ENCODE measurements at regions not wholly inside any gene's neighbourhood (a gene's known extent, or its start where the extent isn't known, plus 50 kb on each side); places are given as distances from the start of the nearest gene placed in this dataset.
"Not testable (repeated sequence)": the region's sequence is repeated elsewhere in the genome, so short reads cannot be mapped to it uniquely, and the experiment has no call there.

GRCh38 chr13:108070925-108071324, 144.4 kb downstream of the LIG4 start:
- DNase-seq (no peak), ATAC-seq (no peak)
- H3K4me3 Mint-ChIP-seq, result no peak overlapping the region
- CTCF ChIA-PET, result no interaction called here
- no peaks in the 10 kb centered on the region for H3K36me3 Mint-ChIP-seq (ENCODE audit: low read depth)
- H3K27me3 Mint-ChIP-seq (ENCODE audit: low read depth), result no peaks in the 10 kb centered on the region
- no peaks in the 10 kb centered on the region for H3K4me1 Mint-ChIP-seq (ENCODE audit: low read depth)
- H3K9me3 Mint-ChIP-seq (ENCODE audit: insufficient read depth), result peaks cover 6% of the 10 kb centered on the region
- POLR2A ChIA-PET, result no interaction called here
- no peak overlapping the region for H3K27ac Mint-ChIP-seq

- ChIA-PET POLR2A (no interaction called here), CTCF (no interaction called here)
- H3K4me3 Mint-ChIP-seq, result no peak overlapping the region
- ATAC-seq (no peak), DNase-seq (no peak)
- peaks cover 6% of the 10 kb centered on the region for H3K9me3 Mint-ChIP-seq (ENCODE audit: insufficient read depth)
- H3K27ac Mint-ChIP-seq, result no peak overlapping the region
- H3K4me1 Mint-ChIP-seq (ENCODE audit: low read depth), result no peaks in the 10 kb centered on the region
- no peaks in the 10 kb centered on the region for H3K27me3 Mint-ChIP-seq (ENCODE audit: low read depth)
- no peaks in the 10 kb centered on the region for H3K36me3 Mint-ChIP-seq (ENCODE audit: low read depth)
These were observed 144.8 kb downstream of the LIG4 start for GRCh38 chr13:108070491-108070890.

GRCh38 chr13:108069521-108070210, 145.7 kb downstream of the LIG4 start:
- Mint-ChIP-seq H3K27ac (no peak overlapping the region), H3K4me3 (no peak overlapping the region)
- CTCF ChIA-PET, result no interaction called here

GRCh38 chr13:108064372-108064771, 151.0 kb downstream of the LIG4 start:
- H3K27me3 Mint-ChIP-seq (ENCODE audit: low read depth); ATAC-seq; POLR2A ChIA-PET; CTCF ChIA-PET; H3K27ac Mint-ChIP-seq; H3K4me1 Mint-ChIP-seq (ENCODE audit: low read depth); H3K4me3 Mint-ChIP-seq; H3K36me3 Mint-ChIP-seq (ENCODE audit: low read depth); DNase-seq: not testable (repeated sequence)
- peaks cover 11% of the 10 kb centered on the region for H3K9me3 Mint-ChIP-seq (ENCODE audit: insufficient read depth)

More at GRCh38 chr13:108069521-108070210, 145.7 kb downstream of the LIG4 start:
- Mint-ChIP-seq H3K27me3 (ENCODE audit: low read depth) (no peaks in the 10 kb centered on the region), H3K4me1 (ENCODE audit: low read depth) (no peaks in the 10 kb centered on the region), H3K36me3 (ENCODE audit: low read depth) (no peaks in the 10 kb centered on the region), H3K9me3 (ENCODE audit: insufficient read depth) (peaks cover 6% of the 10 kb centered on the region)
- POLR2A ChIA-PET, result no interaction called here
- no peak for DNase-seq
- no peak for ATAC-seq

GRCh38 chr13:108060111-108060510, 155.2 kb downstream of the LIG4 start:
- Mint-ChIP-seq H3K4me3 (no peak overlapping the region), H3K27ac (no peak overlapping the region), H3K36me3 (ENCODE audit: low read depth) (no peaks in the 10 kb centered on the region), H3K27me3 (ENCODE audit: low read depth) (no peaks in the 10 kb centered on the region), H3K4me1 (ENCODE audit: low read depth) (no peaks in the 10 kb centered on the region), H3K9me3 (ENCODE audit: insufficient read depth) (peaks cover 5% of the 10 kb centered on the region)
- ATAC-seq (no peak), DNase-seq (no peak)
- POLR2A ChIA-PET, result no interaction called here
- CTCF ChIA-PET, result no interaction called here

GRCh38 chr13:108056278-108056677, 159.1 kb downstream of the LIG4 start:
- ATAC-seq, result no peak
- ChIA-PET POLR2A (no interaction called here), CTCF (no interaction called here)

GRCh38 chr13:108049211-108049610, 166.1 kb downstream of the LIG4 start:
- Mint-ChIP-seq H3K4me3 (no peak overlapping the region), H3K36me3 (ENCODE audit: low read depth) (no peaks in the 10 kb centered on the region), H3K9me3 (ENCODE audit: insufficient read depth) (peaks cover 4% of the 10 kb centered on the region), H3K4me1 (ENCODE audit: low read depth) (no peaks in the 10 kb centered on the region), H3K27me3 (ENCODE audit: low read depth) (no peaks in the 10 kb centered on the region), H3K27ac (no peak overlapping the region)
- CTCF ChIA-PET, result no interaction called here
- POLR2A ChIA-PET, result no interaction called here
- no peak for DNase-seq
- ATAC-seq, result no peak

More at GRCh38 chr13:108056278-108056677, 159.1 kb downstream of the LIG4 start:
- Mint-ChIP-seq H3K4me1 (ENCODE audit: low read depth) (no peaks in the 10 kb centered on the region), H3K9me3 (ENCODE audit: insufficient read depth) (peaks cover 4% of the 10 kb centered on the region), H3K36me3 (ENCODE audit: low read depth) (no peaks in the 10 kb centered on the region), H3K27ac (no peak overlapping the region), H3K27me3 (ENCODE audit: low read depth) (no peaks in the 10 kb centered on the region), H3K4me3 (no peak overlapping the region)
- DNase-seq, result no peak

- Mint-ChIP-seq H3K27ac (no peak overlapping the region), H3K4me1 (ENCODE audit: low read depth) (no peaks in the 10 kb centered on the region), H3K9me3 (ENCODE audit: insufficient read depth) (no peaks in the 10 kb centered on the region), H3K27me3 (ENCODE audit: low read depth) (no peaks in the 10 kb centered on the region), H3K36me3 (ENCODE audit: low read depth) (no peaks in the 10 kb centered on the region), H3K4me3 (no peak overlapping the region)
- ChIA-PET POLR2A (no interaction called here), CTCF (no interaction called here)
- ATAC-seq (no peak), DNase-seq (no peak)
These were observed 170.4 kb downstream of the LIG4 start for GRCh38 chr13:108044954-108045353.

- POLR2A ChIA-PET; H3K27ac Mint-ChIP-seq; DNase-seq; H3K4me1 Mint-ChIP-seq (ENCODE audit: low read depth); H3K9me3 Mint-ChIP-seq (ENCODE audit: insufficient read depth); H3K36me3 Mint-ChIP-seq (ENCODE audit: low read depth); H3K27me3 Mint-ChIP-seq (ENCODE audit: low read depth); ATAC-seq; H3K4me3 Mint-ChIP-seq; CTCF ChIA-PET: not testable (repeated sequence)
These were observed 172.5 kb downstream of the LIG4 start for GRCh38 chr13:108042866-108043265.

GRCh38 chr13:108037348-108037747, 178.0 kb downstream of the LIG4 start:
- H3K36me3 Mint-ChIP-seq (ENCODE audit: low read depth), result no peaks in the 10 kb centered on the region
- DNase-seq, result no peak
- H3K9me3 Mint-ChIP-seq (ENCODE audit: insufficient read depth), result no peaks in the 10 kb centered on the region
- ATAC-seq, result no peak
- no peaks in the 10 kb centered on the region for H3K27me3 Mint-ChIP-seq (ENCODE audit: low read depth)
- no peaks in the 10 kb centered on the region for H3K4me1 Mint-ChIP-seq (ENCODE audit: low read depth)
- ChIA-PET POLR2A (no interaction called here), CTCF (no interaction called here)
- H3K4me3 Mint-ChIP-seq, result no peak overlapping the region
- no peak overlapping the region for H3K27ac Mint-ChIP-seq

- no peak for ATAC-seq
- CTCF ChIA-PET, result no interaction called here
- H3K27ac Mint-ChIP-seq, result no peak overlapping the region
- H3K27me3 Mint-ChIP-seq (ENCODE audit: low read depth), result no peaks in the 10 kb centered on the region
- no peaks in the 10 kb centered on the region for H3K4me1 Mint-ChIP-seq (ENCODE audit: low read depth)
- H3K36me3 Mint-ChIP-seq (ENCODE audit: low read depth), result no peaks in the 10 kb centered on the region
- H3K9me3 Mint-ChIP-seq (ENCODE audit: insufficient read depth), result no peaks in the 10 kb centered on the region
- no peak for DNase-seq
- H3K4me3 Mint-ChIP-seq, result no peak overlapping the region
- POLR2A ChIA-PET, result no interaction called here
These were observed 178.9 kb downstream of the LIG4 start for GRCh38 chr13:108036411-108036932.

GRCh38 chr13:108034909-108035410, 180.4 kb downstream of the LIG4 start:
- ATAC-seq, result no peak
- no peak for DNase-seq
- CTCF ChIA-PET, result no interaction called here
- Mint-ChIP-seq H3K27me3 (ENCODE audit: low read depth) (no peaks in the 10 kb centered on the region), H3K4me3 (no peak overlapping the region), H3K9me3 (ENCODE audit: insufficient read depth) (no peaks in the 10 kb centered on the region), H3K4me1 (ENCODE audit: low read depth) (no peaks in the 10 kb centered on the region), H3K36me3 (ENCODE audit: low read depth) (no peaks in the 10 kb centered on the region), H3K27ac (no peak overlapping the region)
- POLR2A ChIA-PET, result no interaction called here
